Breast epithelium (tissue), 3 donors: ENCODE measurements at regions not wholly inside any gene's neighbourhood (a gene's known extent, or its start where the extent isn't known, plus 50 kb on each side); places are given as distances from the start of the nearest gene placed in this dataset.

Source experiments
- POLR2A ChIP-seq: fragments of 450-650 bp; IDR thresholded peaks from one replicate; pipeline ENCODE4 v1.6.1; 2016; ENCODE audit warnings: antibody characterized with exemption, mild to moderate bottlenecking, moderate library complexity
- POLR2AphosphoS5 ChIP-seq, 3 donors: sonication (generic); formaldehyde crosslinking; IDR thresholded peaks; one replicate each; pipeline ENCODE4 v1.6.1; 2017; ENCODE audit warnings: antibody characterized with exemption in 3 of 3
- TF ChIP-seq, protein P1 (sequence below), 3 donors: fragments of 450-650 bp; IDR thresholded peaks; one replicate each; pipeline ENCODE4 v1.5.1; 2016 to 2017; ENCODE audit warnings: antibody characterized with exemption in 3 of 3, mild to moderate bottlenecking in 3 of 3, moderate library complexity in 3 of 3

DNA sequence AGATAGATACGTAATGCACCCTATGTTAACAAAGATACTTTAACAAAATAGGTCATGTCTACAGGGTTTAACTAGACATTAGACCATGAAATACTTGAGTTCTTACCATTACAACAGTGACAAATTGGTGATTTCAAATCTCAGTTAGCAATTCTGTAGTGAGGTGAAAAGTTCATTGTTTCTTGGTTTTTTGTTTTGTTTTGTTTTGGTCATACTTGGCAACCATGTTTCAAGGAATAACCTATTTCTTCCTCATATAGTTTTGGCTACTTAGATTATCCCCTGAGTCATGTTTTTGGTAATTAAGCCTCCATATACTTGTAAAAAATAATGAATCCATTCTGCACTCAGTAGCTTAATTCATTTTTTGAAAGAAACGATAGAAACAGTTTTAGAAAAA, 1200.4 kb downstream of the DIAPH3 start:
- TF ChIP-seq, protein P1, sequence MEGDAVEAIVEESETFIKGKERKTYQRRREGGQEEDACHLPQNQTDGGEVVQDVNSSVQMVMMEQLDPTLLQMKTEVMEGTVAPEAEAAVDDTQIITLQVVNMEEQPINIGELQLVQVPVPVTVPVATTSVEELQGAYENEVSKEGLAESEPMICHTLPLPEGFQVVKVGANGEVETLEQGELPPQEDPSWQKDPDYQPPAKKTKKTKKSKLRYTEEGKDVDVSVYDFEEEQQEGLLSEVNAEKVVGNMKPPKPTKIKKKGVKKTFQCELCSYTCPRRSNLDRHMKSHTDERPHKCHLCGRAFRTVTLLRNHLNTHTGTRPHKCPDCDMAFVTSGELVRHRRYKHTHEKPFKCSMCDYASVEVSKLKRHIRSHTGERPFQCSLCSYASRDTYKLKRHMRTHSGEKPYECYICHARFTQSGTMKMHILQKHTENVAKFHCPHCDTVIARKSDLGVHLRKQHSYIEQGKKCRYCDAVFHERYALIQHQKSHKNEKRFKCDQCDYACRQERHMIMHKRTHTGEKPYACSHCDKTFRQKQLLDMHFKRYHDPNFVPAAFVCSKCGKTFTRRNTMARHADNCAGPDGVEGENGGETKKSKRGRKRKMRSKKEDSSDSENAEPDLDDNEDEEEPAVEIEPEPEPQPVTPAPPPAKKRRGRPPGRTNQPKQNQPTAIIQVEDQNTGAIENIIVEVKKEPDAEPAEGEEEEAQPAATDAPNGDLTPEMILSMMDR (IDR thresholded peaks at IDR 0.05), result no peak
- TF ChIP-seq POLR2AphosphoS5 (IDR thresholded peaks at IDR 0.05) (no peak), POLR2A (no peak)
